Calu3 (cell line): ENCODE measurements at regions not wholly inside any gene's neighbourhood (a gene's known extent, or its start where the extent isn't known, plus 50 kb on each side); places are given as distances from the start of the nearest gene placed in this dataset.

Source experiments
- BruUV-seq: library from RNA; stranded (reverse); fragments of 400-500 nt; replicated peaks from 2 replicates; lab custom pipeline; 2021; lab: Mats Ljungman, UMichigan
- CTCF ChIA-PET: fragments of 300-600 bp; sonication (Branson Sonifier 250); formaldehyde crosslinking; loops from one replicate; lab custom pipeline; 2022; ENCODE audit warnings: antibody characterized with exemption; lab: Charles Lee
- DNase-seq: peaks from one replicate; pipeline ENCODE4 v3.0.0; 2022
- H3K27ac Mint-ChIP-seq: one replicate; pipeline ENCODE4 v1.8.0; 2022; ENCODE audit warnings: mixed read lengths; ENCODE audit not compliant: unreplicated experiment
- H3K27me3 Mint-ChIP-seq: one replicate; pipeline ENCODE4 v1.8.0; 2022; ENCODE audit warnings: mixed read lengths; ENCODE audit not compliant: unreplicated experiment
- H3K36me3 Mint-ChIP-seq: one replicate; pipeline ENCODE4 v1.8.0; 2022; ENCODE audit warnings: mild to moderate bottlenecking, moderate library complexity, mixed read lengths; ENCODE audit not compliant: insufficient read depth, unreplicated experiment
- H3K4me1 Mint-ChIP-seq: one replicate; pipeline ENCODE4 v1.8.0; 2022; ENCODE audit warnings: mild to moderate bottlenecking, low read depth, mixed read lengths; ENCODE audit not compliant: unreplicated experiment
- H3K4me3 Mint-ChIP-seq: one replicate; pipeline ENCODE4 v1.8.0; 2022; ENCODE audit warnings: mild to moderate bottlenecking, low read depth, moderate library complexity, mixed read lengths; ENCODE audit not compliant: unreplicated experiment
- H3K9me3 Mint-ChIP-seq: one replicate; pipeline ENCODE4 v1.8.0; 2022; ENCODE audit warnings: low read depth, mixed read lengths; ENCODE audit not compliant: unreplicated experiment
- CTCF ChIP-seq: fragments of 200-600 bp; IDR thresholded peaks from one replicate; pipeline ENCODE4 v1.8.0; 2022; ENCODE audit warnings: antibody characterized with exemption; ENCODE audit not compliant: unreplicated experiment
- intact Hi-C: fragments of 100-400 bp; cut with micrococcal nuclease; formaldehyde crosslinking; loops from one replicate; pipeline ENCODE4 v1.10.0; 2022; ENCODE audit not compliant: unreplicated experiment

DNA sequence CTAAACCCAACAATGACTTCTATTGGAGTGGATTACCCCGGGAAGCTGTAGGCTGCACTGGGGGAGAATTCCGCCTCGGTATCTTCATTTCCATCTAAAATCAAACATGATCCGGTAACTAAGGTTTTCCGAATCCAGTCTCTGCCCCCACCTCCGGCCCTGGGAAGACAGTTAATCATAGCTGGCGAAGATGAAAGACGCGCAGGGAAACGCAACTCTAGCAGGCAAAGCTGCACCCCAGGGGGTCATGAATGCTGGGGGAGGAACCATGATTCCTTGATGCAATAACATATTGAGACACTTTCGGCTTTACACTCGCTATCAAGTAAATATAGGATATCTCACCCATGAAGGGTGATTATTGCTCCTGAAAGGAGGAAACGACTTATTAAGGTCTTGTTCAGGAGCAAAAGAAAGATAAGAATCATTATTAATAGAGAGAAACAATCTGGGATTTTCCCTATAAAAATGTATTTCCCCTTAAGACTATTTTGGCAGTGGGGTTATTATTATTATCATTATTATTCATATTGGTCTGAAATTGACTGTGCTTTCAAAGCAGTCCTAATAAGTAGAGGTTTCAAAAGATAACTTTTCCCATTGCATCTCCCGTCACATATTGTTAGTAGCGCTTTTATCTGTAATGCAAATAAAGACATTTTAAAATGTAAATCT is 614.9 kb downstream of the VRK1 start:
- no TSS peak for BruUV-seq
- TF ChIP-seq CTCF = no peak
- no peak overlapping the region for H3K4me3 Mint-ChIP-seq
- H3K9me3 Mint-ChIP-seq = peaks cover 4% of the 10 kb centered on the region
- CTCF ChIA-PET = no interaction called here
- no peaks in the 10 kb centered on the region for H3K27me3 Mint-ChIP-seq
- no peak overlapping the region for H3K27ac Mint-ChIP-seq
- H3K4me1 Mint-ChIP-seq = no peaks in the 10 kb centered on the region
- intact Hi-C loops = no loop called here
- no peak for DNase-seq
- no peaks in the 10 kb centered on the region for H3K36me3 Mint-ChIP-seq

GRCh38 chr14:97413022-97413539 is 615.9 kb downstream of the VRK1 start:
- no peaks in the 10 kb centered on the region for H3K27me3 Mint-ChIP-seq
- H3K4me1 Mint-ChIP-seq = no peaks in the 10 kb centered on the region
- H3K27ac Mint-ChIP-seq = no peak overlapping the region
- TF ChIP-seq CTCF = no peak
- DNase-seq = no peak
- no peaks in the 10 kb centered on the region for H3K36me3 Mint-ChIP-seq
- H3K4me3 Mint-ChIP-seq = no peak overlapping the region
- no TSS peak for BruUV-seq
- CTCF ChIA-PET = no interaction called here
- intact Hi-C loops = no loop called here
- H3K9me3 Mint-ChIP-seq = peaks cover 4% of the 10 kb centered on the region

DNA sequence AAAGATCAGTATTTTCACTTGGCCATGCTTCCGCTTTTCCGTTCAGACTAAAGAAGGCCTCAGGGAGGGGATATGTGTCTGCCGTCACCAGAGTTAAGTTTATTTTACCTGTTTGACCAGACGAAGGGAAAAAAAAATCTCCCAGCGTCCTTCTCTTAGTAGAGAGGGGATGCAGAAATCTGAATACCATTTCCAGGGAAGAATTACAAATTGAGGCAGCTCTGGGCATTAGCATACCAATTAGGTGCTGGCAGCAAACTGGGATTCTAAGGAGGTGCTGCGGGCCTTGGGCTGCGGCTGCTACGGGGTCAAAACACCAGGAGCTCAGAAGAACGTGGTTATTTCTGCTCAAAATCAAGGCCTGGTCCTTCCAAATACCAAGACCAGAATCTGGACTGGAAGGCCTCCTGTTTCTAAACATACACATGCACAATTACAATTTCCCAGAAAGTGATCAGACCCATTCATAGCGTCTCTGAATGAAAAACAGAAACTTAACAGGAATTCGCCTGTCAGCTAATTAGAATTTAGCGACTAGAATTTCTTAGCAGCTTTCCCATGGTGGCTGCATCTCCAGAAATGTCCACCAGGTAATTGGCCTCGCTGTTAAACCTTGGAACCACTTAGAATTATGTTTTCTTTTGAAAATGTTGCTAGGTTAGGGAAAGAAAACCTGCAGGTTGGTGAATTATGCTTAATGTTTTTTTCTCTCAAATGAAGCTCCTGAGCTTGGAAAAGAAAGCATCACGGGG is 617.0 kb downstream of the VRK1 start:
- TF ChIP-seq CTCF = no peak
- Mint-ChIP-seq H3K27me3 (no peaks in the 10 kb centered on the region), H3K4me1 (no peaks in the 10 kb centered on the region), H3K9me3 (peaks cover 3% of the 10 kb centered on the region), H3K36me3 (no peaks in the 10 kb centered on the region), H3K4me3 (no peak overlapping the region), H3K27ac (no peak overlapping the region)
- CTCF ChIA-PET = no interaction called here
- intact Hi-C loops = no loop called here
- DNase-seq = no peak
- no TSS peak for BruUV-seq

- Mint-ChIP-seq H3K9me3 (no peaks in the 10 kb centered on the region), H3K36me3 (no peaks in the 10 kb centered on the region), H3K27me3 (no peaks in the 10 kb centered on the region), H3K4me3 (no peak overlapping the region), H3K27ac (no peak overlapping the region), H3K4me1 (no peaks in the 10 kb centered on the region)
- TF ChIP-seq CTCF = no peak
- DNase-seq = no peak
- intact Hi-C loops = no loop called here
- CTCF ChIA-PET = no interaction called here
- BruUV-seq = no TSS peak
Observed at GRCh38 chr14:97414718-97415098, 617.5 kb downstream of the VRK1 start.
